ENCODE measurements at regions not wholly inside any gene's neighbourhood (a gene's known extent, or its start where the extent isn't known, plus 50 kb on each side); places are given as distances from the start of the nearest gene placed in this dataset.

GRCh38 chr2:217710211-217710765 lies 292.5 kb downstream of the TNS1 start:
- TF ChIP-seq POLR2A (IDR thresholded peaks at IDR 0.05): no peak
- TF ChIP-seq, protein P1, sequence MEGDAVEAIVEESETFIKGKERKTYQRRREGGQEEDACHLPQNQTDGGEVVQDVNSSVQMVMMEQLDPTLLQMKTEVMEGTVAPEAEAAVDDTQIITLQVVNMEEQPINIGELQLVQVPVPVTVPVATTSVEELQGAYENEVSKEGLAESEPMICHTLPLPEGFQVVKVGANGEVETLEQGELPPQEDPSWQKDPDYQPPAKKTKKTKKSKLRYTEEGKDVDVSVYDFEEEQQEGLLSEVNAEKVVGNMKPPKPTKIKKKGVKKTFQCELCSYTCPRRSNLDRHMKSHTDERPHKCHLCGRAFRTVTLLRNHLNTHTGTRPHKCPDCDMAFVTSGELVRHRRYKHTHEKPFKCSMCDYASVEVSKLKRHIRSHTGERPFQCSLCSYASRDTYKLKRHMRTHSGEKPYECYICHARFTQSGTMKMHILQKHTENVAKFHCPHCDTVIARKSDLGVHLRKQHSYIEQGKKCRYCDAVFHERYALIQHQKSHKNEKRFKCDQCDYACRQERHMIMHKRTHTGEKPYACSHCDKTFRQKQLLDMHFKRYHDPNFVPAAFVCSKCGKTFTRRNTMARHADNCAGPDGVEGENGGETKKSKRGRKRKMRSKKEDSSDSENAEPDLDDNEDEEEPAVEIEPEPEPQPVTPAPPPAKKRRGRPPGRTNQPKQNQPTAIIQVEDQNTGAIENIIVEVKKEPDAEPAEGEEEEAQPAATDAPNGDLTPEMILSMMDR (IDR thresholded peaks at IDR 0.05): no peak

All from uterus (tissue), 2 donors.